Glomerular visceral epithelial cell (primary cell): ENCODE measurements at regions not wholly inside any gene's neighbourhood (a gene's known extent, or its start where the extent isn't known, plus 50 kb on each side); places are given as distances from the start of the nearest gene placed in this dataset.
"Not testable (repeated sequence)": the region's sequence is repeated elsewhere in the genome, so short reads cannot be mapped to it uniquely, and the experiment has no call there.

Experiments used
- DNase-seq: peaks from one replicate; pipeline ENCODE4 v3.0.0-alpha.2; 2016; ENCODE audit errors: extremely low spot score

GRCh38 chr6:16824845-16825685 lies 63.8 kb upstream of the ATXN1 start:
- DNase-seq: no peak

GRCh38 chr6:16823718-16824352 lies 62.6 kb upstream of the ATXN1 start:
- DNase-seq: no peak

GRCh38 chr6:16822975-16823717 lies 61.9 kb upstream of the ATXN1 start:
- DNase-seq: no peak

GRCh38 chr6:16822529-16822928 lies 61.3 kb upstream of the ATXN1 start:
- no peak for DNase-seq

GRCh38 chr6:16821834-16822264 lies 60.6 kb upstream of the ATXN1 start:
- no peak for DNase-seq

- DNase-seq: not testable (repeated sequence)
These were observed 59.0 kb upstream of the ATXN1 start for GRCh38 chr6:16820262-16820661.

GRCh38 chr6:16819752-16820151 lies 58.5 kb upstream of the ATXN1 start:
- no peak for DNase-seq

- no peak for DNase-seq
These were observed 57.8 kb upstream of the ATXN1 start for GRCh38 chr6:16818992-16819626.

- DNase-seq: no peak
These were observed 56.3 kb upstream of the ATXN1 start for GRCh38 chr6:16817594-16817993.

- no peak for DNase-seq
These were observed 55.6 kb upstream of the ATXN1 start for GRCh38 chr6:16816891-16817290.

- no peak for DNase-seq
These were observed 51.7 kb upstream of the ATXN1 start for GRCh38 chr6:16812993-16813392.

GRCh38 chr6:16811277-16811979 lies 50.2 kb upstream of the ATXN1 start:
- DNase-seq: no peak
